ENCODE measurements at regions not wholly inside any gene's neighbourhood (a gene's known extent, or its start where the extent isn't known, plus 50 kb on each side); places are given as distances from the start of the nearest gene placed in this dataset.

- DNase-seq, result no peak
These were observed 79.7 kb upstream of the SNRK start for GRCh38 chr3:43206632-43207031.

GRCh38 chr3:43206105-43206504 is 80.2 kb upstream of the SNRK start:
- no peak for DNase-seq

GRCh38 chr3:43203022-43203421 is 83.3 kb upstream of the SNRK start:
- DNase-seq, result no peak

GRCh38 chr3:43201581-43201980 is 84.8 kb upstream of the SNRK start:
- DNase-seq, result no peak

DNA sequence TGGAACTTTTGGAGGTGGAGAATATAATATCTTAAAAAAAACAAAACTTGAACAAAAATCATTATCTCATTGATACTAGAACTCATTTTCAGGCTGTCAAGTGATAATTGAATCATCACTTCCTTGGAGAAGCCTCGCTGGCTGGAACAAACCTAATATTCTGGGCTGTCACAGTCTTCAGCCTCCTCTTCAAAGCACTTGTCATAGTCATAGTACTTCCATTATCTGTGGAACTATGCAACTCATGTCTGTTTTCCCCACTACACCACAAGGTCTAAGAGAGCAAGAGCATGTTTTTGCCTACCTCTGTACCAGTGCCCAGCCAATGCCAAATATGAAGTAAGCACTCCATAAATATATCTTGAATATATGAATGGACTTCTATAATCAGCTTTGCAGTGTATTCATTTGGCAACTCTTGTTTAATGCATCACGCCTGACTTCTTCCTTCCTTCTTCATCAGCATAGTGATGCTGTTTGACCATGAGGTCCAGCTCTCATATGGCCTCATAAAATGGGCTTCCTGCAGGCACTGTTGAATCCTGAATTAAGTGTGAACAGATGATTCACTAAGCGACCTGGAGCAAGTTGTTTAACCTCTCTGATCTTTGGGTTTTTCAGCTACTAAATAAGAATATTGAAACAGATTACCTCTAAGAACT is 86.6 kb upstream of the SNRK start:
- no peak for DNase-seq

- DNase-seq, result no peak
These were observed 87.3 kb upstream of the SNRK start for GRCh38 chr3:43198791-43199644.

DNA sequence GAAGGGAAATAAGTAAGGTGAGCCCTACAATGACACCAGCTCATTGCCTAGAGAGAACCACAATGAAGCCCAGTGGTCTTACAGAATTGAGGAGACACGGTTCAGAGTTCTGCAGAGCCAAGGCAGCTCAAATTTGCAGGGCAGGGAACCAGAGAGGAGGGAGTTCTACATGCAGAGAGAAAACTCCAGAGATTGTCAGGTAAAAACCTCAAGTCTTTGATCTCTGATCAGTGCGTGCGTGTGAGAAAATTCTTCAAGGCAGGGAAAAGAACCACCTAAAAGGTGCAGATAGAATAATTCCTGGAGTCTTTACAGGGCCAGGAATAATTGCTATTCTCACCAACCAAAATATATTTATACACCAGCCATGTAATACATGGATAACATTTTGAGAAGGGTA is 88.0 kb upstream of the SNRK start:
- DNase-seq, result no peak

DNA sequence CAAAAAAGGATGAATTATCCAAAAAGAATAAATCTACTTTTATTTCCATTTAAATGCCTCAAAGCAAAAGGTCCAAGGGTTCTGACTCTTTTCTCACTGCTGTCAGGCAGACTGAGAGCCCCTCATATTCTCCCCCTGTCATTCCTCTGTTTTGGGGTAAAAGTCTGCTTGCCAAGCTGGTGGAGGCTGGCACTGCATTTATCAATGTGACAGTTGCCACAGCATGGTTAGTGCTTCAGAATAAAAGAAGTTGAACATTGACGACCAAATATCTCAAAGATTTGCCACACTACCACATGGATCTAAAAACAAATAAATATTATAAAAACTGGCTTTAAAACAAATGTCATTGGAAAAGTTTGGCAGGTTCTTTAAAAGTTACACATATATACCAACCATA is 89.2 kb upstream of the SNRK start:
- DNase-seq, result no peak

DNA sequence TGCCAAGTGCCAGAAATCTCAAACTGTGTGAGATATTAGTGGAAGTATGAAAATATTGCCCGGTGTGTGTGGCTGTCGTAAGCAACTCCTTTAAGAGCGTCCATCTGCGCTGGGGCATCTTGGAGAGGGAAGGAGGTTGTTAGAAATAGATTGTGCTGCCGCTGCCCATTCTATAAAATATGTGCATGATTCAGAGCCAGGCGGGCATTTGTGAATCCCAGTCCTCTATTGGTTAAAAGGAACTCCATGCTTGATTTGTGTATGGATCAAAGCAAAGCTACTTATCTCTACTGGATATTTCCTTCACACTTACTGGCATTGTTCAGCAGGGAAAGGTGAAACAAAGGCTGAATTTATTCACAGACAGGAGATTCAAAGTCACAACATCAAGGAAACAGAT is 89.6 kb upstream of the SNRK start:
- no peak for DNase-seq

DNA sequence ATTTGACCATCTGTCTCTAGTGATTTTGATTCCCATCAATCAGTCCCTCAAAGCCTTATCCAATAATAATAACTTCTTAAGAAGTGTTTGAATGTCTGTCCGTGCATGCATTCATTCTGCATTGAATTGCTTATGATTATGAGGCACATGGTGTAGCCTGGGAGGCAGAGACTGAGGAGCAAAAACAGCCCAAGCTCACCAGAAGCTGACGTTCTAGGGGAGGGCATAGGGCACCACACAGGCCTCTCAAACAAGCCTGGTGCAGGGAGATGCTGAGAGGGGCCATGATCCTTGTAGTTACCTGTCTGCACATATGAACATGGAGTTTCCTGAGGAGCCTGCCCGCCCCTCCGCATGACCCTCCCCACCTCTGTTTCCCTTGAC is 89.2 kb upstream of the POMGNT2 start:
- no peak for DNase-seq

GRCh38 chr3:43194490-43195114 is 88.7 kb upstream of the POMGNT2 start:
- DNase-seq, result no peak

- DNase-seq, result no peak
These were observed 88.2 kb upstream of the POMGNT2 start for GRCh38 chr3:43194069-43194468.

DNA sequence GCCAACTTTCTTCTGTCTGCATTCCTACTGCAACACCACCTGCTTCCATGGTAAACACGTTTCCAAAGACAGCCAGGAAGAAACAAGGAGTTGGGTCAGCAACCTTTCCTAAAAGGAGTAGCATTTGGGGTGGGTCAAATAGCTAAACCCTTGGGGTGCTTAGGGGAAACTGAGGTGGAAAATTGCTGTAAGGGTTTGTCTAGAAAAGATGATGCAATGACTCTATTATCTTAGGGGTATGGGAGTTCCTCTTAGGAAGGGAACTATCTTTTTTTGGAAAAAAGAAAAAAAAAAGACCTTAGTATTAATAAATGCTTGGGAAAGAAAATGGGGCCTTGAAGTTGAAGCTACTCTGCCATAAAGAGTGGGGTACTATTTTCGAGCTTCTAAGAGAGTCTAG is 86.1 kb upstream of the POMGNT2 start:
- DNase-seq, result no peak

DNA sequence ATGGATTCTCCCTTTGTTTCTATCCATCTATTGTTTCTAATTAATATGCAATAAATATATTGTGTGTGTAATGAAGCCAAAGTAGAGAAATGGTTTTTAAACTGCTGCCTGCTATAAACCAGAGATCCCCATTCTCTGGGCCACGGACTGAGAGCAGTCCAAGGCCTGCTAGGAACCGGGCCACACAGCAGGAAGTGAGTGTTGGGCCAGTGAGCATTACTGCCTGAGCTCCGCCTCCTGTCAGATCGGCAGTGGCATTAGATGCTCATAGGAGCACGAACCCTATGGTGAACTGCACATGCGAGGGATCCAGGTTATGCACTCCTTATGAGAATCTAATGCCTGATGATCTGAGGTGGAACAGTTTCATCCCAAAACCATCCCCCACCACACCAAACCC is 85.2 kb upstream of the POMGNT2 start:
- no peak for DNase-seq

DNA sequence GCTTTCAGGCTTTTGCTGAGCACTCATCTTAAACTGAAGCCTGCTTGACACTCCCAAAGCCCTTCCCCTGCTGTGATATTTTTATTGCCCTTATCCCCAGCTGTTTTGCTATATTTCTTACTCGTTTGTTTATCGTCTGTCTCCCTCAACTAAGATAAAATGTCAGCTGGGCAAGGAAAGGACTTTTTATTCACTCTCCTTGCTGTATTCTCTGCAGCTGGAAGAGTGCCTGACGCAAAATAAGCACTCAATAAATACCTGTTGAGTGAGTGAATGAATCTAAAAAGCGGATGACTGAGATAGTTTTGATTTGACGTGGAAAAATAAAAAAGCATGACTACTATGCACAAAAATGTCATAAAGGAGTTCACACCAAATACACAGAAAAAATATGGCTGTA is 84.8 kb upstream of the POMGNT2 start:
- no peak for DNase-seq

- no peak for DNase-seq
These were observed 82.1 kb upstream of the POMGNT2 start for GRCh38 chr3:43187836-43188479.

DNA sequence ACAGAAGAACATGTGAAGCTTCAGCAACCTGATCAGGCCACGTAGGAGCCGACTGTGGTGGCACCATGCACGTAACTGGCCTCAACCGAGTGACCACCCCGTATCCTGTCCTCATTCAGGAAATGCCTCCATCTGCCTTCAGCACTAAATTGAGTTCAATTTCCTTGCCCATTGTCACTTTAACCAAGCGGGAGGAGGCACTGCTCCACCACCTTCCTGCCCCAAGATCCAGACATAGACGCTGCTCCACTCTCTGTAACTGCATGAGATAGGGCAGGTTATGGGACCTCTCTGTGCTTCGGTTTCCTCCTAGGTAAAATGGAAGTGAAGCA is 80.1 kb upstream of the POMGNT2 start:
- DNase-seq, result no peak

DNA sequence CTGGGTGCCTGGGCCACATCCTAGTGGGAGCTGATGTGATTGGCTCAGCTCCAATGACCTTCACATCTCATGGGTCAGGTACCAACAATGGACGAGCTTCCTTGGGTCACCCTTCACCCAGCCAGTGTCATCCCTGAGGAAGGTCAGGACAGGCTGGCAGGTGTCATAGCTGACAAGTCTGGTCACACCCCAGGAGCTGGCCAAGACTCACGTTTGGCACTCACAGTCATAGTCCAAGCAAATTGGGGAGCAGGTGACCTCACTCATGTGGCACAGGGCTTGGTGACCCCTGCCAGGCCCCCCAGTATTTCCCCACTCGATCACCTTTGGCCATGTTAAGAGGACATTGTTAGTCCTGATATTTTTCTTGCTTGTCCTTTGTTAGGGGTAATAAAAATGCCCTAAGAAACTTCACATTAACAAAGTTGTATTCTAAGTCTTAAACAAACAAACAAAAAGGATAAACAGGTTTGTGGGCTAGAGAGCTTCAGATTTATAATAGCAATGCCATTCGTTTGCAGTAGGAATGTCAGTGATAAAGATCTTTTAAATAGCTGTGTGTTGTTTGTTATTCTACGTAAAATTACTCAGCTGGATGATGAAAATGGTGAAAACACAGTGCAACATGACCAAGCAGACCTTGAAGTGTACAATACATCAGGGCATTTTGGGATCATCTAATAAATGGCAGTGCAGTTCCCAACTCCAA is 79.5 kb upstream of the POMGNT2 start:
- DNase-seq, result no peak

- DNase-seq, result no peak
These were observed 77.6 kb upstream of the POMGNT2 start for GRCh38 chr3:43183456-43183855.

- no peak for DNase-seq
These were observed 75.4 kb upstream of the POMGNT2 start for GRCh38 chr3:43181202-43181821.

DNA sequence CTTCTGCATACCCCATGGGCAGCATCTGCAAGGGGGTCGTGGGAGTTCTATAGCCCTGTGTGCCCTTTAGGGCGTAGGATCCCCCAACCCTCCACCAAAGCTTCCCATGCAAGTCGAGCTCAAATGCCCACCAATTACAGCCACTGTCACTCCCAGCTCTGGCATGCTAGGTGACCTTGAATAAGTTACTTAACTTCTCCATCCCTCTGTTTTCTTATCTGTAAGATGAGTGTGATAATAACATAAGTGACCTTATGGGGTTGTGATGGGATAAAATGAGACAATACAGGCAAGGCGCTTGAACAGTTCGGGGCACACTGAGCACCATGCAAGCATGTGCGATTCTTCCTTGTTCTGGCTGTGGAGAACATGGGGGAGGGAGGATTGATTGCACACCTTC is 74.8 kb upstream of the POMGNT2 start:
- DNase-seq, result no peak

- no peak for DNase-seq
These were observed 74.1 kb upstream of the POMGNT2 start for GRCh38 chr3:43180027-43180426.

GRCh38 chr3:43178891-43179366 is 73.0 kb upstream of the POMGNT2 start:
- no peak for DNase-seq
